ENCODE measurements at regions not wholly inside any gene's neighbourhood (a gene's known extent, or its start where the extent isn't known, plus 50 kb on each side); places are given as distances from the start of the nearest gene placed in this dataset.

- TF ChIP-seq CSRNP3 (CRISPR knock-in tag; IDR thresholded peaks at IDR 0.05) (no peak), ESRRG (CRISPR knock-in tag; IDR thresholded peaks at IDR 0.05) (no peak), TOX (CRISPR knock-in tag; IDR thresholded peaks at IDR 0.05; ENCODE audit: borderline replicate concordance) (no peak), ARNTL (CRISPR knock-in tag; IDR thresholded peaks at IDR 0.05; ENCODE audit: borderline replicate concordance, low read depth) (no peak), PATZ1 (CRISPR knock-in tag; IDR thresholded peaks at IDR 0.05; ENCODE audit: borderline replicate concordance) (no peak)
These were observed 1290.6 kb upstream of the CDH6 start (continued) for GRCh38 chr5:29902859-29903258.

GRCh38 chr5:29899583-29899982 is 1293.9 kb upstream of the CDH6 start:
- no peak for ATAC-seq
- no peak for TF ChIP-seq PATZ1 (CRISPR knock-in tag; IDR thresholded peaks at IDR 0.05; ENCODE audit: borderline replicate concordance)
- no peak for TF ChIP-seq ARNTL (CRISPR knock-in tag; IDR thresholded peaks at IDR 0.05; ENCODE audit: borderline replicate concordance, low read depth)
- no peak for TF ChIP-seq OSR1 (CRISPR knock-in tag; IDR thresholded peaks at IDR 0.05)
- TF ChIP-seq ZFP30 (CRISPR knock-in tag; IDR thresholded peaks at IDR 0.05) = no peak
- TF ChIP-seq CSDC2 (CRISPR knock-in tag; IDR thresholded peaks at IDR 0.05) = no peak
- TF ChIP-seq PPARA (CRISPR knock-in tag; IDR thresholded peaks at IDR 0.05; ENCODE audit: borderline replicate concordance) = no peak
- TF ChIP-seq TCF4 (CRISPR knock-in tag; IDR thresholded peaks at IDR 0.05; ENCODE audit: borderline replicate concordance) = no peak
- TF ChIP-seq ZNF565 (CRISPR knock-in tag; conservative IDR thresholded peaks at IDR 0.05; ENCODE audit: low read depth) = no peak
- TF ChIP-seq CREB5 (CRISPR knock-in tag; IDR thresholded peaks at IDR 0.05; ENCODE audit: low read depth) = no peak
- no peak for TF ChIP-seq CSRNP3 (CRISPR knock-in tag; IDR thresholded peaks at IDR 0.05)
- no peak for TF ChIP-seq RARB (CRISPR knock-in tag; IDR thresholded peaks at IDR 0.05)
- TF ChIP-seq ESRRG (CRISPR knock-in tag; IDR thresholded peaks at IDR 0.05) = no peak
- TF ChIP-seq BACH2 (CRISPR knock-in tag; IDR thresholded peaks at IDR 0.05; ENCODE audit: borderline replicate concordance) = no peak
- TF ChIP-seq TSHZ2 (CRISPR knock-in tag; IDR thresholded peaks at IDR 0.05) = no peak
- no peak for TF ChIP-seq ZNF8 (CRISPR knock-in tag; IDR thresholded peaks at IDR 0.05)

- no peak for ATAC-seq
- TF ChIP-seq GLIS3 (CRISPR knock-in tag; IDR thresholded peaks at IDR 0.05) (no peak), TCF4 (CRISPR knock-in tag; IDR thresholded peaks at IDR 0.05; ENCODE audit: borderline replicate concordance) (no peak), ZFP3 (CRISPR knock-in tag; IDR thresholded peaks at IDR 0.05) (no peak), PATZ1 (CRISPR knock-in tag; IDR thresholded peaks at IDR 0.05; ENCODE audit: borderline replicate concordance) (no peak), ZC3H10 (CRISPR knock-in tag; IDR thresholded peaks at IDR 0.05) (no peak), SNAI2 (CRISPR knock-in tag; IDR thresholded peaks at IDR 0.05) (no peak), ZNF565 (CRISPR knock-in tag; conservative IDR thresholded peaks at IDR 0.05; ENCODE audit: low read depth) (no peak), TSHZ2 (CRISPR knock-in tag; IDR thresholded peaks at IDR 0.05) (no peak), ARNTL (CRISPR knock-in tag; IDR thresholded peaks at IDR 0.05; ENCODE audit: borderline replicate concordance, low read depth) (no peak), ZFP30 (CRISPR knock-in tag; IDR thresholded peaks at IDR 0.05) (no peak), OSR1 (CRISPR knock-in tag; IDR thresholded peaks at IDR 0.05) (no peak), RARB (CRISPR knock-in tag; IDR thresholded peaks at IDR 0.05) (no peak), ZNF8 (CRISPR knock-in tag; IDR thresholded peaks at IDR 0.05) (no peak)
These were observed 1295.6 kb upstream of the CDH6 start for GRCh38 chr5:29897916-29898315.

All from SK-N-SH treated with all-trans-retinoic acid at 6 μM for 48 hours (cell line).